Activated CD4-positive, alpha-beta T cell treated with anti-CD3 and anti-CD28 coated beads, Interleukin-10, Interleukin-2, amounts not matched to agents 100 ng/mL and 50 ng/mL, durations not matched to agents 16 hours and 8 hours (primary cell): ENCODE measurements at regions not wholly inside any gene's neighbourhood (a gene's known extent, or its start where the extent isn't known, plus 50 kb on each side); places are given as distances from the start of the nearest gene placed in this dataset.

Experiments
- DNase-seq: peaks from one replicate; pipeline ENCODE4 v3.0.0-alpha.2; 2020

GRCh38 chr15:70166506-70167087 is 68.9 kb upstream of the TLE3 start:
- no peak for DNase-seq

GRCh38 chr15:70165716-70166284 is 68.1 kb upstream of the TLE3 start:
- no peak for DNase-seq

- no peak for DNase-seq
Measured at GRCh38 chr15:70164910-70165715, 67.4 kb upstream of the TLE3 start.

- no peak for DNase-seq
Measured at GRCh38 chr15:70164156-70164900, 66.6 kb upstream of the TLE3 start.

GRCh38 chr15:70160803-70161565 is 63.3 kb upstream of the TLE3 start:
- DNase-seq = no peak

GRCh38 chr15:70160267-70160666 is 62.5 kb upstream of the TLE3 start:
- no peak for DNase-seq

- no peak for DNase-seq
Measured at GRCh38 chr15:70159713-70160009, 61.9 kb upstream of the TLE3 start.

GRCh38 chr15:70159001-70159712 is 61.4 kb upstream of the TLE3 start:
- DNase-seq = no peak

- no peak for DNase-seq
Measured at GRCh38 chr15:70158309-70159000, 60.7 kb upstream of the TLE3 start.

GRCh38 chr15:70156671-70157271 is 59.1 kb upstream of the TLE3 start:
- no peak for DNase-seq

- DNase-seq = no peak
Measured at GRCh38 chr15:70154718-70155347, 57.1 kb upstream of the TLE3 start.

GRCh38 chr15:70153921-70154717 is 56.4 kb upstream of the TLE3 start:
- DNase-seq = no peak

- DNase-seq = peak; percentile 24
Measured at GRCh38 chr15:70152070-70152480, 54.4 kb upstream of the TLE3 start.

- DNase-seq = no peak
Measured at GRCh38 chr15:70151462-70151861, 53.7 kb upstream of the TLE3 start.

GRCh38 chr15:70151003-70151402 is 53.3 kb upstream of the TLE3 start:
- DNase-seq = no peak

- DNase-seq = no peak
Measured at GRCh38 chr15:70150405-70150747, 52.7 kb upstream of the TLE3 start.

GRCh38 chr15:70149667-70150404 is 52.1 kb upstream of the TLE3 start:
- no peak for DNase-seq

GRCh38 chr15:70147778-70148177 is 50.1 kb upstream of the TLE3 start:
- no peak for DNase-seq
